HFFc6 (cell line): ENCODE measurements at regions not wholly inside any gene's neighbourhood (a gene's known extent, or its start where the extent isn't known, plus 50 kb on each side); places are given as distances from the start of the nearest gene placed in this dataset.

Experiments
- DNase-seq: peaks from one replicate; pipeline ENCODE4 v3.0.0-alpha.2; 2018
- H3K27ac Mint-ChIP-seq: 2 replicates; pipeline ENCODE4 v1.8.0; 2020; ENCODE audit warnings: mild to moderate bottlenecking, mixed read lengths
- H3K27me3 Mint-ChIP-seq: 2 replicates; pipeline ENCODE4 v1.8.0; 2021; ENCODE audit warnings: mild to moderate bottlenecking, moderate library complexity, mixed read lengths; ENCODE audit not compliant: insufficient read depth
- H3K36me3 Mint-ChIP-seq: 2 replicates; pipeline ENCODE4 v1.8.0; 2021; ENCODE audit warnings: low read depth, mixed read lengths
- H3K4me1 Mint-ChIP-seq: 2 replicates; pipeline ENCODE4 v1.8.0; 2020; ENCODE audit warnings: low read depth, mixed read lengths
- H3K4me3 Mint-ChIP-seq: 2 replicates; pipeline ENCODE4 v1.8.0; 2020; ENCODE audit warnings: mild to moderate bottlenecking, moderate library complexity, mixed read lengths
- H3K9me3 Mint-ChIP-seq: 2 replicates; pipeline ENCODE4 v1.8.0; 2020; ENCODE audit warnings: mild to moderate bottlenecking, mixed read lengths
- CTCF ChIP-seq: fragments of 200-600 bp; sonication (generic); IDR thresholded peaks from 2 replicates; pipeline ENCODE4 v1.5.0; 2021; ENCODE audit warnings: antibody characterized with exemption, mild to moderate bottlenecking

DNA sequence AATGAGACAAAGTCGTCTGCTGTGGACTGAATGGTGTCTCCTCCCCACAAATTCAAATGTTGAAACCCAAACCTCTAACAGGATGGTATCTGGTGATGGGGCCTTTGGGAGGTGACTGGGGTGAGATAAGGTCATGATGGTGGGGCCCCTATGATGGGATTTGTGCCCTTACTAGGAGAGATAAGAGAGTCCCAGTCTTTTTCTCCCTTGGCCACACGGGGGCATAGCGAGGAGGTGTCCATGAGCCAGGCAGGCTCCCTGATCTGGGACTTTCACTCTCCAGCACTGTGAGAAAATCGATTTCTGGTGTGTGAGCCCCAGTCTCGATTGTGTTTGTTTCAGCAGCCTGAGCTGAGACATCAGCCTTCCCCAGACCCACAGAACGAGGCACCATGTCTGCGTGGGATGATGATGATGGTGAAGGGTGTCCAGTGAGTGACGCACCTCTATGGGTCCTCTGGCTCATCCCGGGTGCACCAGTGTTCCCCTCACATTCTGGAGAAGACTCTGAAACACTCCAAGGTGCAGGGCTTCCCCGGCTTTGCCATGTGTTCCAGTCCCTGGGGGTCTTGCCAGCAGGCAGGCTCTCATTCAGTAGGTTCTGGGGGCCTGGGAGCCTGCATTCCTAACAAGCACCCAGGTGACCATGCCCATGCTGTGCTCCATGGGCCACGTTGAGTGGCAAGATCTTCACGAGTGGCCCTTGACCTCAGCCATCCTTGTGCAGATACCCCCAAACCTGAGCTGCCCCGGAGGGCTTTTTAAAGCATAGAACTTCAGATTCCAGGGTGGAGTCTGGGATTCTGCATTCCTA, 363.0 kb downstream of the CTTN start:
- Mint-ChIP-seq H3K36me3 (no peaks in the 10 kb centered on the region), H3K27me3 (peaks cover 8% of the 10 kb centered on the region), H3K9me3 (peaks cover 37% of the 10 kb centered on the region), H3K4me3 (no peak overlapping the region), H3K4me1 (no peaks in the 10 kb centered on the region), H3K27ac (no peak overlapping the region)
- peak; percentile 30 for TF ChIP-seq CTCF
- no peak for DNase-seq

GRCh38 chr11:70761908-70762337, 363.6 kb downstream of the CTTN start:
- Mint-ChIP-seq H3K4me1 (no peaks in the 10 kb centered on the region), H3K36me3 (no peaks in the 10 kb centered on the region), H3K4me3 (no peak overlapping the region), H3K27me3 (peaks cover 12% of the 10 kb centered on the region), H3K9me3 (peaks cover 43% of the 10 kb centered on the region), H3K27ac (no peak overlapping the region)
- no peak for TF ChIP-seq CTCF
- no peak for DNase-seq

DNA sequence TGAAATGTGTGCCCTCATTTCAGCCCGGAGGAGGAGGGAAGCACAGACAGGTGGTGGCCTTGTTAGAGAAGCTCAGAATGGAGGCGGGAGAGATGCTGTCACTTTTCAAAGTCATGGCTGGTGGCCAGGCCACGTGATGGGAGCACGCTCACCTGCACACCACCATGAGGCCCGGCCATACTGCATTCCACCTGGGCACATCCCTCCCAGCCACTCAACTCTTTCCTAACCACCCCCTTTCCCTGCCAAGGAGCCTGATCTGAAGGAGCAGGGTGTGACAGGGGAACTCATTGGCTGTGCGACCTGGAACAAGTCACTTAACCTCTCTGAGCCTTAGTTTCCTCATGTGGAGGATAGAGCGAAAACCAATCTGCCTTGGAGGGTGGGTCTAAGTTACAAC, 364.5 kb downstream of the CTTN start:
- no peaks in the 10 kb centered on the region for H3K36me3 Mint-ChIP-seq

GRCh38 chr11:70763606-70764005, 365.3 kb downstream of the CTTN start:
- H3K9me3 Mint-ChIP-seq: peaks cover 58% of the 10 kb centered on the region
- DNase-seq: peak; percentile 36
- no peak overlapping the region for H3K27ac Mint-ChIP-seq
- TF ChIP-seq CTCF: no peak
- H3K36me3 Mint-ChIP-seq: no peaks in the 10 kb centered on the region
- no peaks in the 10 kb centered on the region for H3K4me1 Mint-ChIP-seq
- H3K27me3 Mint-ChIP-seq: peaks cover 12% of the 10 kb centered on the region
- no peak overlapping the region for H3K4me3 Mint-ChIP-seq

More for the DNA sequence above, 364.5 kb downstream of the CTTN start:
- H3K27me3 Mint-ChIP-seq: peaks cover 12% of the 10 kb centered on the region
- H3K4me3 Mint-ChIP-seq: no peak overlapping the region
- no peak for TF ChIP-seq CTCF
- H3K4me1 Mint-ChIP-seq: no peaks in the 10 kb centered on the region
- no peak overlapping the region for H3K27ac Mint-ChIP-seq
- DNase-seq: no peak
- H3K9me3 Mint-ChIP-seq: peaks cover 52% of the 10 kb centered on the region

GRCh38 chr11:70764356-70764905, 366.1 kb downstream of the CTTN start:
- no peak overlapping the region for H3K27ac Mint-ChIP-seq
- peaks cover 12% of the 10 kb centered on the region for H3K27me3 Mint-ChIP-seq
- TF ChIP-seq CTCF: no peak

More at GRCh38 chr11:70764356-70764905, 366.1 kb downstream of the CTTN start:
- DNase-seq: no peak
- Mint-ChIP-seq H3K4me3 (no peak overlapping the region), H3K36me3 (no peaks in the 10 kb centered on the region), H3K4me1 (no peaks in the 10 kb centered on the region), H3K9me3 (peaks cover 58% of the 10 kb centered on the region)
